Hematopoietic multipotent progenitor cell treated with erythropoietin and hydrocortisone succinate and interleukin-3 and kit ligand, for 17 days (in vitro differentiated cells): ENCODE measurements at regions not wholly inside any gene's neighbourhood (a gene's known extent, or its start where the extent isn't known, plus 50 kb on each side); places are given as distances from the start of the nearest gene placed in this dataset.
"Not testable (repeated sequence)": the region's sequence is repeated elsewhere in the genome, so short reads cannot be mapped to it uniquely, and the experiment has no call there.

ENCODE experiments used
- DNase-seq: peaks from one replicate; pipeline ENCODE4 v3.0.0-alpha.2; 2015; ENCODE audit warnings: low spot score

DNA sequence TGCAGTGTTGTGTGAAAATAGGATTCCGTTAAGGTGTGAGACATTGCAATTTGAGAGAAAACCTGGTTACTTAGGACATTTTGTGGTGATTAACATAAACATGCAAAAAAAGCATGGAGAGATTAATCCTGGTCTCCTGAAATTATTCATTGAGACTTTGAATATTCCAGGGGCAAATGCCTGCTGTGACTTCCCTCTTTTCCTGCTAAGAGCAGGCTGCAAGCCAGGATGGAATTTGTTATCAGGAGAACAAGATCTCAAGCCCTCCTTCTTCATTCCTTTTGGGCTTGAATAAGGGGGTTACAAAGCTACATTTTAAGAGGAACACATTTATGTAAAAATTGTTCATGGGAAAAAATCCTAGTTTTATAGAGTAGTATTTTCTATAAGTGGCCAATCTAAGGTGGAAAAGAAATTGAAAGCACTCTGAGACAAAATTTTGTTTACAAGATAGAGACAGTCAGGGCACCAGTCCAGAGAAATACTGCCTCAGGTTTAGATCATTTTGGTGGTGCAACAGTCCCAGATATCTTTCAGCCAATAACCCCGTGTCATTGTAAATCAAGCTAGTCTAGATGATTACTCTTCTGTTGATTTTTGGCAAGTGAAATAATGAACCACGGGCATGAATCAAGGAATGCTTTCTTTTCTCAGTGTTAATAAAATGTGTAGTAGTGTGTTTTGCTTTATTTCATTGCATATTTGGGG is 1528.3 kb upstream of the AGA start:
- DNase-seq: no peak

DNA sequence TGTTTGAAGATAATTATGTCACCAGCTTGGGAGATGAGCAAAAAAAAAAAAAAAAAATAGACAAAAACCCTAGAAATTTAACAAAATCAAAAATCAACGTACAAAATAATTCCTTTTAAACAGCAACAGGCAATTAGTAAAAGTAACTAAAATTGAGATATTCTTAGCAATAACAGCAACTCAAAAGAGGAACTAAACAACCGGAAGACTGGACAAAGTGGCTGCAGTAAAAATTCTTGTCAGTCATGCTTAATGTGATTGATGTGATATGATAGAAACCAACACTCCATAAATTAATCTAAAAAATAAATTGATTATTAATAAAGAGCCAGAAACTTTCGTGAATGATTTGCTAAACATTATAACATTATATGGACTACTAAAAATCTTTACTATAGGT is 1534.6 kb upstream of the AGA start:
- no peak for DNase-seq

- DNase-seq: no peak
Observed at GRCh38 chr4:178993306-178993705, 1551.1 kb upstream of the AGA start.

DNA sequence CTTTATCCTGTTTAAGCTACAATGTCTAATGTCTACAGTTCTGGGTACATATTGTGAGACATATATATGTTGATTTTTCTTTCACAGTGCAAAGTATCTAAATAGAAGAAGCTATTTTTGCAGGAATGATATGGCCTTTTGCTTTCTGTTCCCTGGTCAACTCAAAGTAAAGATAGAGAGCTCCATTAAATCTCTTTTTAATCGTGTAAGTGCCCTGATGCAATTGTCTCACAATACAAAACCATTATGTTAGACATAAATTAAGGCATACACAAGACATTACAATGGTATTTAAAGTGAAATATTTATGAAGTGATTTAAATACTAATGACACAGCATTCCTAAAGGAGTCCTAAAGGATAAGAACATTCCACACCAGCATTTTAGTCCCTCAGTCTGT is 1559.7 kb upstream of the AGA start:
- DNase-seq: no peak

DNA sequence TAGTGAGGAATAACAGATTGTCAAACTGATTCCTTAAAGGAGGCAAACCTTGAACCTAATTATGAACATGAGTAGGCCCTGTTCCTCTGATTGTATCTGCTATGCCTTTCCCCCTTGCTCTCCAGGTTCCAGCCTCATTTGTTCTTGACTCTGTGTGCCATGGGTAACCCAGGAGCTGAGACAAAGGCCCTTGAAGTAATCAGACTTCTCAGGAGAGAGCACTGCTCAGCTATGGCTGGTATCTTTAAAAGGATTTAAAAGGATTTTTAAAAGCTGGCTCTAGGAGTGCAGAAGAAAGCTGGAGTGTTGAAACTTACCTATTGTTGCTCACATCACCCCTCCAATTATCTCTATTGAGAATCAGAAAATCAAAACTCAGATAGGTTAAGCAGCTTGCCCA is 1565.5 kb upstream of the AGA start:
- DNase-seq: no peak

DNA sequence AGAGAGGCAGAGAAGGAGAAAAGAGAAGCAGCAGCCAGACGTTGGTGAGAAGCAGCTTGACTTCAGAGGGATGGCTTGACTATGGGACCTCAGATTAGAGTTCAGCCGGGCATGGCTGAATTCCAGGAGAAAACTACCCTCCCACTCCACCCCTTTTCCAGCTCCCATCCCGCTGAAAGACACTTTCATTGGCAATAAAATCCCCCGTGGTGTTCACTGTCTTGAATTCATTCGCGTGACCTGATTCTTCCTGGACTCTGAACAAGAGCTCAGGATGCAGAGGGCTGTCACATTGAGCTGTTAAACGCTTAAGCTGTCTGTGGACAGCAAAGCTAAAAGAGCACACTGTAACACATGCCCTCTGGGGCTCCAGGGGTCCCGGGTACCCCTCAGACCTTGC is 1575.3 kb upstream of the AGA start:
- DNase-seq: no peak

- no peak for DNase-seq
Observed at GRCh38 chr4:179027569-179027968, 1585.3 kb upstream of the AGA start.

DNA sequence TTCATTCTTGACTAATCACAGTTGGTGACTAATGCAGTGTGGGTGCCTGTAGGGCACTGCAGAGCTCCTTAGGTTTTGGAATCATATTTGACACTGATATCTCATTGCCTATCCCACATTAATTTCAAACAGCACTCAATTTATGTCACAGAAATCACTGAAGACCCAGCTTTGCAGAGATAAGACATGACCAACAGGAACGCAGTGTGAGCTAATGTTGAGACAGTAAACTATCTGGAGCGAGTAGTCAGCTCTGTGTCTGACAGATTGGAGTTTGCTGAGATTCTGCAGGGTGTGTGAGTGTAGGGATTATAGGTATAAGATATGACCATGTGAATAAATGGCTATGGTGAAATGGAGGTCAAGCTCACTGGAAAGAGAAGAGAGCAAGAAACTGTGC is 1586.1 kb upstream of the AGA start:
- no peak for DNase-seq

- DNase-seq: no peak
Observed at GRCh38 chr4:179029683-179030082, 1587.4 kb upstream of the AGA start.

DNA sequence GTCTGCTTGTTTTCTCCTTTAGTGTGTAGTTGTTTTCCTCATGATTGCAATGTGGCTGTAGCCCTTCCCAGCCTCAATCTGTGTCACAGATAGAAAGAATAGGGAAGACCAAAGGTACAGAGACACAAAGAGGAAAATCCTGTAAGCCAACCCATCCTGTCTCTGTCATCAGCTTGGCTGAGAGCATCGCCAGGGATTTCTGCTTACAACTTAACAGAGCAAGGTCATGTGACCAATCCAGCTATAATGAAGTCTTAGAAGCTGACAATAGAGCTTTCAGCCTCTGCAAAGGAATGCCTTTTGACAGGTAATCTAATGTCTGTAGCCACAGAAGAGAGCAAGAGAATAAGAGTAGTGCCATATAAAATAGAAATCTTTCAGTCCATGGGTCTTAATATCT is 1598.0 kb upstream of the AGA start:
- DNase-seq: no peak

DNA sequence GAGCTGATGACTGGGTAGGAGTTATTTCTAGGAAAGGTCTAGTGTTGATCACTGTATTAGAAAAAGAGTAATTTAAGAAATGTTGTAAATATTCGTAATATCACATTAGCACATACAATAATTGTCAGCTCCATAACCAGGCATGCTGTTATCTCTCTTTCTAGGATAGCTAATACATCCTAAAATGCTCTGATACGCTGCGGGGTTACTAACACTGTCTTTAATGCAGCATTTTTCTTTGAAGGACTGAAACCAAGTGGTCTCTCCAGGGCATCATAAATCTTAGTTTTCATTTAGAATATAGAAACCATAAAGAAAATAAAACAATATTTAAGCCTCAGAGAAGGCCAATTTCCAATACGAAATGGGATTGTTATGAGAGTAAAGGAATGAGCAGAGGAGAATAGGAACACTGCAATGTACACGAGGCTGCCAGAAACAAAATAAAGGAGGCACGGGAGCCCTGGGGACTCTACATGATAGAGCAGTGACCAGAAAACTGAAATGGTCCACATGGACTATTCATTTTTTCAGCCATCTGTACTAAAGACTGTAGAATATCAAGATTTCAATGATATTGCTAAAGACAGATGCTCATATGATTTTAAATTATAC is 1606.7 kb upstream of the AGA start:
- DNase-seq: no peak

DNA sequence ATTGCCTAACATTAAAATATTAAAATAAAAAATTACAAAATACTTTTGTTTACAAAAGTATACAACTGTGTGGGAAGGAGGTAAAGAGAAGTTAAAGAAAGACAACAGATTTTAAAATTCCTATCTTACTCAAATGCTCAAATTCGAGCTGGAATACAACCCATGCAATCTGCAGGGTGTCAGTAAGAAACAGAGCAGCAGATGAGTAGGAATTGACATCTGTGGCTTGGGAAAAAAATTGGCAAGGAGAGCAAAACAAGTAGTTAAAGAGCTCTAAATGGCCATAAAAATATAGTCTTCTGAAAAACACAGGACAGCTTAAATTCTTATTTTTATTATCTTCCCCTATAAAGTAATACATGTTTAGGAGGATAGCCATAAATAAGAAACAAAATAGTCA is 1609.0 kb upstream of the AGA start:
- DNase-seq: no peak

DNA sequence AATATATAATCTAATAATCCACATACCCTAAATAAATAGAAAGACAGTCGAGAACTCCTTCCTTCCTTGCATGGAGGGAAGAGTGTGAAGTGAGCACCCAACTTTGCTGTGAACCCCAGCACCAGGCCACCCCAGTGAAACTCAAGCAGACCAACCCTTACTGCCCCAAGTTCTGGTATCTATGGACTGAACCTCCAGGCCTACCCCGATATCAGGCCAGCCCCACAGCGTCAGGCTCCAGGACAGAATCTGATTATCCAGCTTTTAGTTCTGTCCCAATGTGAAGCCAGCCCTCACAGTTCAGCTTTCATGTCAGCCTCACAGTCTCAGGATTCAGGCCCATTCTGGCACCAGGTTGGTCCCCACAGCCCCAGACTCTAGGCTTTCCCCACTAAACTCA is 1617.2 kb upstream of the AGA start:
- DNase-seq: no peak

- DNase-seq: not testable (repeated sequence)
Observed at GRCh38 chr4:179066254-179066653, 1624.0 kb upstream of the AGA start.

DNA sequence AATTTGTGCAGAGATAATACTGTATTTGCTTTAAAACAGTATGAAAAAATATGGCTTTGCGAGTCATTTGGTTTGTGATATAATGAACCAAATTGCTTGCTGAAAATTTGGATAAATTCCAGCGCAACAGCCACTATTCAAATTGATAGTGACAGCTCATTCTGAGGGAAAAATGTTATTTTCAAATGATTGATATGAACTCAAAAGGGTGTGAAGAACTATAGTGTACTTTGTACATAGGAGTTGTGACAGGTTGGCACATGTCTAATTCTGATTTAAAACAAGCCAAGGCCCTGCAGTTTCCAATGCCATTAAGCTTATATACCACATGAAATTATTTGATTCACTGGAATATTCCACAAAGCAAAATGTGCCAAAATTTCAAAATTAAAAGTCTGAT is 1628.9 kb upstream of the AGA start:
- DNase-seq: no peak

DNA sequence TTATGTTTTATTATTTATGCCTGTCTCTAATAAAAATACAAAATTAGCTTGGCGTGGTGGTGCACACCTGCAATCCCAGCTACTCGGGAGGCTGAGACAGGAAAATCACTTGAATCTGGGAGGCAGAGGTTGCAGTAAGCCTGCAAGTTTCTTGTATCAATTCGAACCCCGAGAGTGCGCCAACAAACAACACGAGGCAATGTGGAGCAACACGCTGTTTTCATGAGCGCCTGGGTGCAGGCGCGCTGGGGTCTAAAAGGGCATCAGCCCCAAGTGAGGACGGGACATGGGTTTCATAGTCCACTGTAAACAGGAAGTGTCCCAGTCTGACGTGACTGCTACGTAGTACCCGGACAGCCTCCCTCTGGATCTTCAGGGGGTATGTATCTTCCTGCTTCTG is 1634.6 kb upstream of the AGA start:
- no peak for DNase-seq

- no peak for DNase-seq
Observed at GRCh38 chr4:179095585-179096221, 1653.5 kb upstream of the AGA start.

- no peak for DNase-seq
Observed at GRCh38 chr4:179097741-179098140, 1655.5 kb upstream of the AGA start.

DNA sequence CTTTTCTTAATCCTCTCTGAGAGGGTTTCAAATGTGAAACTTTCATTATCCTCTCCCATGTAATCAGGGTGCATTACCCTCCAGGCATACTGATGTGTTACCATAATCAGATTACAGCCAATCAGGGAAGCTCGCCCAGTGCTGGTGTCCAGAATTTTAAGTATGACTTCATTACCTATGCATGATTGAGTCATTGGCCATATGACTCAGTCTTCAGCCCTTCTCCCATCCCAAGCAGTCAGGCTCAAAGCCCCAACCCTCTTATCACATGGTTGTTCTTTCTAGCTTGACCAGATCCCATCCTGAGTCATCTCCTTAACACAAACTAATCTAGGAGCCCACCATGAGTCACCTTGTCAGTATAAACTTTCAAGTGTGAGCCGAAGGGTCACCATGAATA is 1668.1 kb upstream of the AGA start:
- no peak for DNase-seq

DNA sequence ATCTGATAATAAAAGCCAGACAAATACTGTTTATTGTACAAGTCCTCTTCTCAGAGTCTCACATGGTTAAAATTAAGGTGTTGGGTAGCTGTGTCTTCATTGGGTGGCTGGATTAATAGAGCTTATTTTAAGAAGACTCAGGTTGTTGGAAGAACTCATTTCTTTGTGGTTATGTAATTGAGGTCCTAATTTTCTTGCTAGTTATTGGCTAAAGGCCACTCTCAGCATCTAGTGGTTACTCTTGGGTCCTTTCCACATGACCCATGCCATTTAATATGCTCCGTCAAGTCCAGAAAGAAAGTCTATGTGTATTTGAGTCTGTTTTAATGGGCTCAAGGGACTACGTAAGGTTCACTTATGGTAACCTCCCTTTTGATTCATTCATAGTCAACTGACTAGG is 1668.6 kb upstream of the AGA start:
- DNase-seq: no peak

DNA sequence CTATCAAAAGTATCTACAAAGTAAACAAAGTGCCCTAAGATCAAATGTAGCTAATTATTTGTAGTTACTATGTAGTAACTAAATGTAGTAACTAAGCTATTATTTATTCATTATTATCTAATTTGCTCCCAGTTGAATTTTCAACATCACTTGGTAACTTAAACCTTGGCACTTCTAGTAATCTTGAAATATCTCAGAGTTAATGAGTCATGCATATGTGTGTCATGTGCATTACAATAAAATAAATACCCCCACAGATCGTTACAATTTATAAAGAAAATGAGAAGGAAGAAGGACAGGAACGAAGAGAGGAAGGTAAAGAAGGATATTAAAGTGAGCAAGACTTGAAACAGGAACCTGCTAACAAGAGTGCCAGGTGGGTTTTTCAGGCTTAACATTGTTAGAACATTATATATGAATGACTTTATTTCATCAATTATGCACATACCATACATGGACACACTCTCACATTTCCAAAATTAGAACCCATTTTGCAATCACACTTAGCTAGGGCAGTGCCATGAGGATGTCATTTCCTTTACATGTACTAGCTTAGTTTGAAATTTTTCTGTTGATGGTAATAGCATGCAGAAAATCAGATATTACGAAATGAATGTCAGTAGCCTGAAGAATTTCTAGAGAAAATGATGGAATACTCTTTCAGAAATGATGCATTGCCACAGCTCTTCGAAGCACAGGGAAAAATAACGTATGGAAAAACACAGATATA is 1670.4 kb upstream of the AGA start:
- no peak for DNase-seq

DNA sequence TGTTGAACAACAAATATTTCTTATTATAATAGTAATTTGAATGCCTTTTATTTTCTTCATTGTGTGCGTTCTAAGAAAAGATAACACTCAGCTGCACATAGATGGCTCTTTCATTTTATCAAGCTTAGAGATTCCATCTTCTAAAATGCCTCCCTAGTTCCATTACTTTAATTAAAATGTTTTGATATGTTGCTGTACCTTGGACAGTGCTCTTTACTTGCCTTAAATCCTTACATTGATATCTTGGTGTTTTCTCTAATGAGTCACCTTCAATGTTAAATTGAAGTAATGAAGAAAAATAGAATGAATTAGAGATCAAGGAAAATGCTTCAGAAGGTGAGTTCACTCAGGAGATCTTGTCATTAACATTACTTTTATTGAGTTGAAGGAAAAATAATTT is 1672.4 kb upstream of the AGA start:
- no peak for DNase-seq

- DNase-seq: no peak
Observed at GRCh38 chr4:179116011-179116410, 1673.8 kb upstream of the AGA start.
